ENCODE measurements at regions not wholly inside any gene's neighbourhood (a gene's known extent, or its start where the extent isn't known, plus 50 kb on each side); places are given as distances from the start of the nearest gene placed in this dataset.

DNA sequence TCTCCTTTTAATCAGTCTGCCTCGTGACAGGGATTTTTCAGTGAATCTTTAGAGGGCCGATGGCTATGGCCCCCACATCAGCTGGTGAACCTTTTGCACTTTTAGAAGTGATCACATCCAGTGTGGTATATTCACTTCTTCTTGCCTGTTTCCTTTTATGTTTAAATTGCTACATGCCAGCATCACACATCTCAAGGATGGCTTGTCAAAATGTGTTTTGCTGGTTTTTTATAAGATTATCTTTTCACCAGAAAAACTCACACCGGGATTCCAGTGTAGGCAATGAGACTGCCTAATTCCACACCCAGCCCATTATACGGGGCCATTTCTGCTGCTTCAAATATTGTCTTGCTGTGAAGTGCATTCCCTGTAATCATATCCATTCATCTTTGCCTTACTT is 1151.7 kb upstream of the ADGRL4 start (continued):
- TF ChIP-seq, protein P1, sequence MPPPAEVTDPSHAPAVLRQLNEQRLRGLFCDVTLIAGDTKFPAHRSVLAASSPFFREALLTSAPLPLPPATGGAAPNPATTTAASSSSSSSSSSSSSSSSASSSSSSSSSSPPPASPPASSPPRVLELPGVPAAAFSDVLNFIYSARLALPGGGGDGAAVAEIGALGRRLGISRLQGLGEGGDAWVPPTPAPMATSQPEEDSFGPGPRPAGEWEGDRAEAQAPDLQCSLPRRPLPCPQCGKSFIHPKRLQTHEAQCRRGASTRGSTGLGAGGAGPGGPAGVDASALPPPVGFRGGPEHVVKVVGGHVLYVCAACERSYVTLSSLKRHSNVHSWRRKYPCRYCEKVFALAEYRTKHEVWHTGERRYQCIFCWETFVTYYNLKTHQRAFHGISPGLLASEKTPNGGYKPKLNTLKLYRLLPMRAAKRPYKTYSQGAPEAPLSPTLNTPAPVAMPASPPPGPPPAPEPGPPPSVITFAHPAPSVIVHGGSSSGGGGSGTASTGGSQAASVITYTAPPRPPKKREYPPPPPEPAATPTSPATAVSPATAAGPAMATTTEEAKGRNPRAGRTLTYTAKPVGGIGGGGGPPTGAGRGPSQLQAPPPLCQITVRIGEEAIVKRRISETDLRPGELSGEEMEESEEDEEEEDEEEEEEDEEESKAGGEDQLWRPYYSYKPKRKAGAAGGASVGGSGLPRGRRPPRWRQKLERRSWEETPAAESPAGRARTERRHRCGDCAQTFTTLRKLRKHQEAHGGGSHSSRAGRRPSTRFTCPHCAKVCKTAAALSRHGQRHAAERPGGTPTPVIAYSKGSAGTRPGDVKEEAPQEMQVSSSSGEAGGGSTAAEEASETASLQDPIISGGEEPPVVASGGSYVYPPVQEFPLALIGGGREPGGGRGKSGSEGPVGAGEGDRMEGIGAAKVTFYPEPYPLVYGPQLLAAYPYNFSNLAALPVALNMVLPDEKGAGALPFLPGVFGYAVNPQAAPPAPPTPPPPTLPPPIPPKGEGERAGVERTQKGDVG (CRISPR knock-in tag; IDR thresholded peaks at IDR 0.05; ENCODE audit: borderline replicate concordance) = no peak
- no peak for TF ChIP-seq ZNF562 (CRISPR knock-in tag; IDR thresholded peaks at IDR 0.05; ENCODE audit: borderline replicate concordance)
- TF ChIP-seq ZNF703 (CRISPR knock-in tag; IDR thresholded peaks at IDR 0.05; ENCODE audit: borderline replicate concordance) = no peak
- TF ChIP-seq, protein P2, sequence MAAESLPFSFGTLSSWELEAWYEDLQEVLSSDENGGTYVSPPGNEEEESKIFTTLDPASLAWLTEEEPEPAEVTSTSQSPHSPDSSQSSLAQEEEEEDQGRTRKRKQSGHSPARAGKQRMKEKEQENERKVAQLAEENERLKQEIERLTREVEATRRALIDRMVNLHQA (CRISPR knock-in tag; IDR thresholded peaks at IDR 0.05) = no peak
- no peak for TF ChIP-seq ZNF383 (CRISPR knock-in tag; IDR thresholded peaks at IDR 0.05; ENCODE audit: borderline replicate concordance)
- TF ChIP-seq, protein P3, sequence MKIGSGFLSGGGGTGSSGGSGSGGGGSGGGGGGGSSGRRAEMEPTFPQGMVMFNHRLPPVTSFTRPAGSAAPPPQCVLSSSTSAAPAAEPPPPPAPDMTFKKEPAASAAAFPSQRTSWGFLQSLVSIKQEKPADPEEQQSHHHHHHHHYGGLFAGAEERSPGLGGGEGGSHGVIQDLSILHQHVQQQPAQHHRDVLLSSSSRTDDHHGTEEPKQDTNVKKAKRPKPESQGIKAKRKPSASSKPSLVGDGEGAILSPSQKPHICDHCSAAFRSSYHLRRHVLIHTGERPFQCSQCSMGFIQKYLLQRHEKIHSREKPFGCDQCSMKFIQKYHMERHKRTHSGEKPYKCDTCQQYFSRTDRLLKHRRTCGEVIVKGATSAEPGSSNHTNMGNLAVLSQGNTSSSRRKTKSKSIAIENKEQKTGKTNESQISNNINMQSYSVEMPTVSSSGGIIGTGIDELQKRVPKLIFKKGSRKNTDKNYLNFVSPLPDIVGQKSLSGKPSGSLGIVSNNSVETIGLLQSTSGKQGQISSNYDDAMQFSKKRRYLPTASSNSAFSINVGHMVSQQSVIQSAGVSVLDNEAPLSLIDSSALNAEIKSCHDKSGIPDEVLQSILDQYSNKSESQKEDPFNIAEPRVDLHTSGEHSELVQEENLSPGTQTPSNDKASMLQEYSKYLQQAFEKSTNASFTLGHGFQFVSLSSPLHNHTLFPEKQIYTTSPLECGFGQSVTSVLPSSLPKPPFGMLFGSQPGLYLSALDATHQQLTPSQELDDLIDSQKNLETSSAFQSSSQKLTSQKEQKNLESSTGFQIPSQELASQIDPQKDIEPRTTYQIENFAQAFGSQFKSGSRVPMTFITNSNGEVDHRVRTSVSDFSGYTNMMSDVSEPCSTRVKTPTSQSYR (CRISPR knock-in tag; IDR thresholded peaks at IDR 0.05; ENCODE audit: borderline replicate concordance) = no peak
- no peak for TF ChIP-seq ZC3H4 (CRISPR knock-in tag; IDR thresholded peaks at IDR 0.05; ENCODE audit: borderline replicate concordance)
- no peak for TF ChIP-seq ELK4 (CRISPR knock-in tag; IDR thresholded peaks at IDR 0.05; ENCODE audit: borderline replicate concordance)
- no peak for TF ChIP-seq MIER2 (CRISPR knock-in tag; IDR thresholded peaks at IDR 0.05)

Measured in HepG2 (cell line).